Fibroblast of skin of back (primary cell): ENCODE measurements at regions not wholly inside any gene's neighbourhood (a gene's known extent, or its start where the extent isn't known, plus 50 kb on each side); places are given as distances from the start of the nearest gene placed in this dataset.

Experiments used
- DNase-seq: peaks from one replicate; pipeline ENCODE4 v3.0.0-alpha.2; 2013

DNA sequence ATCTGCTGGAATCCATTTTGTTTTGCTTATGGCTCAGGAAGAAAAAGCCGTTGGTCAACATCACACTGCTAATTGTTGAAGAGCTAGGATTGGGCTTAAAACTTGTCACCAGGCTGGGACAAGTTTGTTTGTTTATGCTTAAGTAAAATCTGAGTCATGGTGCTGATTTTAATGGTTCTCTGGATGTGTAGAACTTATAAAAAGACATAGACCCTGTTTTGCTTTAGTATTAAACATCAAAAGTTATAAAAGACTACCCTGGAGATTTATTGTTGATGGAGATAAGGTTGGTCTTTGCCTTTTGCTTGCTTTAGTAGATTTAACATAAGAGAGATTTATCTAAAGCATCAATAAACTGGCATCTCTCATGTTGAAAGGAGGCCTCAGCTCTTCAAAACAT, 348.2 kb upstream of the GOLIM4 start:
- DNase-seq = no peak

DNA sequence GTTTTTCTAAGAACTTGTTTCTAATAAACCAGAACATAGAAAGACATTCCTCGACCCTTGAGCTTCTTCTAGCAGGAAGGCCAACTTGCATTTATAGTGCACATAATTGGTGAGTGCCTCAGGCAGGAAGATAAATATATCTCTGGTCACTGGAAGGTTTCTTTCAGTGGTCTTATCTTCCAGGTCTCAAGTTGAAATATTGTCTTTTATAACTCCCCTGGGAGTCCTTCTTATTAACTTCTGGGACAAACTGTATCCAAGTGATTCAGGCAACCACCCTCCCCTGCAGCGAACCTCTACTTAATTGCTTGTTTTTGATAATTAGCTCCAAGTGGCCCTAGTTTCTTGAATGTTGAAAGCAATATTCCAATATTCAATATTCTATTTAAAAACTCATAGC, 346.8 kb upstream of the GOLIM4 start:
- no peak for DNase-seq

DNA sequence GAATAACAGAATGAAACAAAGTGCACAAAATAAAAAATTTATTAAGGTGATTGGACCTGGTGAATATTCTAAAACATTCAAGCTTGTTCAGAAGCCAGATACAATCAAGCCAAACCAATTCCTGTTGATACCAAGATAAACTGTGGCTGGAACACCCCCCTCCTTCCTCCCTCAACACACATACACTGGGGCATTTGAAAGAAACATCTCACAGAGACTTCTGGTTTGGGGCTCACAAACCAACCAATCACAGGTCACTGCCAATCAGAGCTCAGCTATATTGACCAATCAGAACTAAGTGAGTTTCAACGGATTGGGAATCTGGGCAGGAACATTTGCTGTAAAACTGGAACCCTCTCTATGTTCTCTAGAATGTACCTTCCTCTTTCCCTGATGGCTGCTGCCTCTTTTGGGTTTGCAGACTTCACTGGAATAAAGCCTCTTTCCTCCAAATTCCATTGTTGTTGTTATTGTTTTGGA, 340.6 kb upstream of the GOLIM4 start:
- no peak for DNase-seq

DNA sequence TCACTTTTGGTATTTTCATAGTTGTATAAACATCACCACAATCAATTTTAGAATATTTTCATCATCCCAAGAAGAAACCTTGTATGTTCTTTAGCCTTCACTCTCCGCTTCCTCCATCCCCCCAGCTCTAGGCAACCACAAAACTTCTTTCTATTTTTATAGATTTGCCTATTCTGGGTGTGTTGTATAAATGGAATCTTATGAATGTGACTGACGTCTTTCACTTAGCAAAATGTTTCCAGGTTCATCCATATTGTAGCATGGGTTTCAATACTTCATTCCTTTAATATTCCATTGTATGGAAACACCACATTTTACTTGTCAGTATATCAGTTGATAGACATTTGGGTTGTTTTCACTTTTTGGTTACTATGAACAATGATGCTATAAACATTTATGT, 335.8 kb upstream of the GOLIM4 start:
- peak; percentile 58 for DNase-seq

- DNase-seq = no peak
Measured at GRCh38 chr3:168427835-168428475, 332.2 kb upstream of the GOLIM4 start.

GRCh38 chr3:168427156-168427555, 331.4 kb upstream of the GOLIM4 start:
- no peak for DNase-seq

- DNase-seq = peak; percentile 82
Measured at GRCh38 chr3:168425936-168426595, 330.3 kb upstream of the GOLIM4 start.

DNA sequence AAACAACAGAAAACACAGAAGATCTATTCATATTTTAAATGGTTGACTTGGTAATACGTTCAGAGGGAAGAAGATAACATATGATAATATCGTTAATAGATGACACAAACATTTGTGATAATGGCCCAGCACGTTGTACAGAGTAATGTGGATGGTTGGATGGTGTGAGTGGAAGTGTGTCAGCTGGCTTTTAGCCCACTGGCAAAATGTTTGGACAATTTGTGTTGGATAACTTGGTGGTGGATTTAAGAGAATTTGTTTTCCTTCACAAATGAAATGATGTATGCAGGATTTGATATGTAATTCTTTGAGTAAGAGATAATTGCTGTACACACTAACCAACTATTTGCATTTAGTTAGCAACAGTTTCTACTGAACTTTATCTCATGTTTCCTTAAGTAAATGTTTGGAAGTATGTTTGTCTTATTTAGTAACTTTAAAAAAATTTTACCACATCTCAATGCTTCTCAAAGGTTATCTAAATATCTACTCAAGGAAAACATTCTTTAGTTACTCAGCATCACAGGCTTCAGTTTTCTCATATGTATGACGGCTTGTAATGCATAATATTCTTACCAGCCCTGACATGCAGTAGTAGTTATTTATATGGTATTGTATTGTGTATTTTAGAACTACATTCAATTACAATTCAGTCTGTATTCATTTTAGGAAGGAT, 328.5 kb upstream of the GOLIM4 start:
- DNase-seq = peak; percentile 87

DNA sequence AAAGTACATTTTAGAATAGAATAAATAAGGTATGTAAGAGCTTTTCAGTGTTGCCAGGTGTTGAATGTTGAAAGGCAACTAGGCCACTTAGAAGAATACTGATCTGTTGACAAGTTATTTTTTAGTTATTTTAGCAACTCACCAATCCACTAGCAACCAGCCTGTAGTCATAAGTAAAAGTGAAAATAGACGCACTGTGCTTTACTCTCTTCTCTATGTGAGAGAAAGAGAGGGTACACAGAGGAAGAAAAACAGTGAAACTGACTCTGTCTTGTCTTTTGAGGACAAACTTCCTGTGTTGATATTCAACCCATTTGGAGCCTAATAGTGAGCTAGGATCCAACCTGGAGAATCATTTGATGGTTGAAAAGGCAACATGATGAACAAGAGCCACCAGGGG, 327.1 kb upstream of the GOLIM4 start:
- DNase-seq = no peak

DNA sequence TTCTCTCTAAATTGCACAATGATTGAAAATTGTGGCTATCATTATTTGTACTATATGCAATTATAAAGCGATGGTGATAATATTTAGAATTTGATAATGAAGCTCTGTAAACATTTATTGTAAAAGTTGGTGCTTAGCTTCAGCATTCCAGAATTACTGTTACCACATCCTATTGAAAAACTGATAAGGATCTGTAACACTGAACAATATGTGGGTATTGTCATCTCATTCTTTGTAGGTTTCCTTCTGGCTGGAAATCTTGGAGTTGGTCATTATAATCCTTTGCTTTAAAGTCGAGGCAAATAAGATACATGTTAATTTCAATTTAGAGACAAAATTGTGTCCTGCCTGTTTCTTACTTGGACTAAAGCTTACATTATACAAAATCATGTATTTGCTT, 323.4 kb upstream of the GOLIM4 start:
- DNase-seq = no peak

GRCh38 chr3:168417016-168417415, 321.3 kb upstream of the GOLIM4 start:
- DNase-seq = no peak

DNA sequence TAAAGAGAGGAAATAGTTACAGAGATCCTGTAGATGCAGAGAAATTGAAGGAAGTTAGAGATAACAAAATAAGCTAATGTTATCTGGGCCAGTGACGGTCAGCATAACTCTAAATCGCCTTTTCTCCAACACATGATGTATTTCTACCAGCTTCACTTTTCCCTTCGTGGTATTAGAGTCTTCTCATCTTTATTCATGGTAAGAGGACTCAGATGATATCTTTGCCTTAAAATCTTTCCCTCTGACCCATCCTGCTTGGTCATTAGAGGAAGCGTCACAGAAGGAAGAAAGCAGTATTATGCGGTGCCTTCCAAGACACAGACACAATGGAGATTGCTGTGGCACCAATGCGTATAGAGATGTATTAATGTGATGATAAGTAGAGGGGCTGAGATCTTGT, 320.7 kb upstream of the GOLIM4 start:
- DNase-seq = no peak

DNA sequence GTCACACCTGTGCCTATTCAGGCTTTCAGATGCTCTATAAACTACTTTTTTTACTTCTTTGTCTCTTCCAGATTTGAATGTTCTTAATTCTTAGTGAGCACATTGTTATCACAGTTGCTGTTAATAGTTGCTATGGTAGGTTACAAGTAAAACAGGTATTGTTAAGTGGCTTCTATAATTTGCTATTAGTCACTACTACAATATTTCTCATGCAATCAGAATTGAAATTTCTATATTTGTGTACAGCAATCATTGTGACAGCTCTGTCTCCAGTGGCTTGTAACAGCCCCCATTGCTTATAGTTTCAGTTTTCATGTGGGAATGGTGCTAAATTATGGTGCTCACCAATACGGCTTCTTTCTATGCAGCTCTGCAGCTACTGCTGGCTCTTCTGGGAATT, 318.4 kb upstream of the GOLIM4 start:
- DNase-seq = no peak

- DNase-seq = no peak
Measured at GRCh38 chr3:168407381-168407780, 311.7 kb upstream of the GOLIM4 start.

GRCh38 chr3:168405288-168405687, 309.6 kb upstream of the GOLIM4 start:
- DNase-seq = no peak

DNA sequence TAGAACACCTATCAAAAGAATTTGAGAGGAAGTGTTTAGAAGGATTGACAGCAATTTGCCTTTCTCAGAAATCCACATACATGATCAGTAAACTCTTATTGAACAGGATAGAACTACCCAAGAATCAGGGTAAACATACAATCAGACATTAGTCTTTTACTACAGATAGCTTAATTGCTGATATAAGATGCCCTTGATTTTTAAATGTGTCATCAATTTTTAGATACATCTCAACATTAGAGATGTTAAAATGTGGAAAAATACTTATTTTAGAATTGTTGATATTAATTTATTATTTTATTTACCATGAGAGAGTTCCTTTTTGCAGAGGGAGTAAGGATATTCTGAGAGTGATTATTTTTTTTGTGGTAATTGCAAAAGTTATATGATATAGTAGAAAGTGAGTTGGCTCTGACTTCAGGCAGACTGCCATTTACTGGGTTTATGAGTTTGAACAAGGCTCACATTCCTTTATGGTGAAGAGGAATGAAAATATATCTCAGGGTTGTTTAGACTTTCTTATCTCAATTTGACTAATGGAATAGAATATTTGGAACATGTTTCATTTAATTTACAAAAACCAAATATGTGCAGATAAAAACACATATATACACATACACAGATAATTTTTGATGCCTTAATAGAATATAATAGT, 302.8 kb upstream of the GOLIM4 start:
- DNase-seq = peak; percentile 56

GRCh38 chr3:168396861-168397260, 301.1 kb upstream of the GOLIM4 start:
- DNase-seq = no peak

DNA sequence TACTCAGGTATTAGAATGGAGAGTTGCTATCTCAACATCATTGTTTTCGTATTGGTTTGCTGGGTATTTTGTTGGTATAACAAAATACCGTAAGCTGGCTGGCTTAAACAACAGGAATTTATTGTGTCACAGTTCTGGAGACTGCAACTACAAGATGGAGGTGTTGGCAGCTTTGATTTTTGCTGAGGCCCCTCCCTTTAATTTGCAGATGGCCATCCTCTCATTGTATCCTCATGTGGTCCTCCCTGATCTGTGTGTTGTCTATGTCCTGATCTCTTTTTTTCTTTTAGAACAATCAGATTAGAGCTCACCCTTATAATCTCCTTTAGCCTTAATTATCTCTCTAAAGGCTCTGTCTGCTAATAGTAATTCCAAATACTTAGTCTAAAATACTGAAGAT, 299.8 kb upstream of the GOLIM4 start:
- DNase-seq = peak; percentile 7

- no peak for DNase-seq
Measured at GRCh38 chr3:168394439-168394838, 298.7 kb upstream of the GOLIM4 start.

DNA sequence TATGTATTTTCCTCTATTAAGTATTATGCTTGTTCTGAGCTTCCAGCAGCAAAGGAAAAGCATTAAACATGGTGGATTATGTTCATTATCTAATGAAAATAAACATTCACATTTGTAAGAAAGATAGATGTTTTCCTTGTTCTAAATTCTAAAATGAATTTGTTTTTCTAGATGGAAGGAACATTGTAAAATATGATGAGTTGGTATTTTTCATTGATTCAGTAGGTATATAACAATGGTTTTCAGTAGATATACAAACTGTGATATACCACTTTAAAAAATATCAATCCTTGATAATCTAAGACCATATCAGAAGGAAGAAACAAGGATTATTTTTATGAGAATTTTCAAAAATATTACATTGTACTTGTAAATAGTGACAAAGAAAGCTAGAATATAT, 290.6 kb upstream of the GOLIM4 start:
- no peak for DNase-seq

DNA sequence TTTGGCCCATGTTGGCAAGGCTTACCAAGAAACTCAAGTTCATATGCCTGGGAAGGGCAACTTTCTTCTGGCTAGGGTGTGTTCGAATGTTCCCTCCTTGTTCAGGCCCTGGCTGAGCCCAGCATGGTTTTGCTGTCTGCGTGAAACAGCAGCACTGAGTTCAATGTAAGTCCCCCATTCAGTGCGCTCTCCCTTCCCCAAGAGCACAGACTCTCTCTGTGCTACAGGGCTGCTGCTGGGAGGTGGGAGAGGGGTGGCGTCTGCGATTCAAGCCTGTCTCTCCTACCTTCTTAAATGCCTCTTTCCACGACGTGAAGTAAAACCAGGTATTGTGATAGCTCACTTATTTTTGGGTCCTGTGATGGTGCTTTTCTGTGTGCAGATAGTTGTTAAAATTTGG, 289.3 kb upstream of the GOLIM4 start:
- DNase-seq = no peak

GRCh38 chr3:168383573-168383972, 287.8 kb upstream of the GOLIM4 start:
- DNase-seq = no peak

- DNase-seq = no peak
Measured at GRCh38 chr3:168371846-168372245, 276.1 kb upstream of the GOLIM4 start.

DNA sequence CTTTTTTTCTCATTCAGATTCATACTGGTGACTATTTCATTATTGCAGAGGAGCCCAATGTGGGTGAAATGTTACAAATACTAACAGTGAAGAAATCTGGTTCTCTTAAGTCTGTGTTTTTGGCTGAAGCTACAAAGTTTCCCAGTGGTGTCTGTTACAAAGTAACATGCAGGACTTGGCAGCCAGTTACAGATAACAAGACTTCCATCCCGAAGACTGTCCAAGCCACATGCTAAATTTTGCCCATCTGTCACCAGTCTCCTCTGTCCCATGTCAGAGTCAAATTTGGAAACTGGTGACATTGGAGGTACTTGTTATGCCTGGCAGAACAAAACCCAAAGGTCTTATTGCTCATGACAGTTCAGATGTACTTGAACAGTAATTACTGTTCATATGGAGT, 269.2 kb upstream of the GOLIM4 start:
- DNase-seq = no peak
